Fibroblast of pulmonary artery (primary cell): ENCODE measurements at regions not wholly inside any gene's neighbourhood (a gene's known extent, or its start where the extent isn't known, plus 50 kb on each side); places are given as distances from the start of the nearest gene placed in this dataset.
"Not testable (repeated sequence)": the region's sequence is repeated elsewhere in the genome, so short reads cannot be mapped to it uniquely, and the experiment has no call there.

Experiments
- DNase-seq: peaks from one replicate; pipeline ENCODE4 v3.0.0-alpha.2; 2010; ENCODE audit warnings: low read depth
- H3K4me3 ChIP-seq: replicated peaks from 2 replicates; pipeline ENCODE4 v1.5.1; 2011; ENCODE audit warnings: low read depth, mild to moderate bottlenecking, control low read depth, low read length, moderate library complexity
- CTCF ChIP-seq: IDR thresholded peaks from 2 replicates; pipeline ENCODE4 v1.5.1; 2011; ENCODE audit warnings: mild to moderate bottlenecking, control low read depth, low read length, inconsistent platforms; ENCODE audit errors: missing control alignments

- no peak for TF ChIP-seq CTCF
- no peak overlapping the region for H3K4me3 ChIP-seq
These were observed 364.8 kb downstream of the RPS6KC1 start for GRCh38 chr1:213415691-213416380.

GRCh38 chr1:213416461-213417224 is 365.6 kb downstream of the RPS6KC1 start:
- DNase-seq, result no peak
- H3K4me3 ChIP-seq, result no peak overlapping the region
- no peak for TF ChIP-seq CTCF

More at GRCh38 chr1:213415691-213416380, 364.8 kb downstream of the RPS6KC1 start:
- no peak for DNase-seq

GRCh38 chr1:213417225-213417820 is 366.3 kb downstream of the RPS6KC1 start:
- TF ChIP-seq CTCF, result no peak
- no peak for DNase-seq
- no peak overlapping the region for H3K4me3 ChIP-seq

- DNase-seq, result no peak
- TF ChIP-seq CTCF, result no peak
- no peak overlapping the region for H3K4me3 ChIP-seq
These were observed 366.8 kb downstream of the RPS6KC1 start for GRCh38 chr1:213417846-213418245.

GRCh38 chr1:213418268-213419071 is 367.4 kb downstream of the RPS6KC1 start:
- DNase-seq, result no peak
- H3K4me3 ChIP-seq, result no peak overlapping the region
- TF ChIP-seq CTCF, result no peak

- TF ChIP-seq CTCF, result no peak
- DNase-seq, result no peak
- H3K4me3 ChIP-seq, result no peak overlapping the region
These were observed 368.5 kb downstream of the RPS6KC1 start for GRCh38 chr1:213419401-213420030.

- H3K4me3 ChIP-seq, DNase-seq: not testable (repeated sequence)
These were observed 370.1 kb downstream of the RPS6KC1 start for GRCh38 chr1:213421178-213421577.
